Renal cortex interstitium (tissue), 11 donors: ENCODE measurements at regions not wholly inside any gene's neighbourhood (a gene's known extent, or its start where the extent isn't known, plus 50 kb on each side); places are given as distances from the start of the nearest gene placed in this dataset.
A peak's percentile ranks its signal among the peaks of the same experiment; 100 is the strongest.
"Not testable (repeated sequence)": the region's sequence is repeated elsewhere in the genome, so short reads cannot be mapped to it uniquely, and the experiment has no call there.

Experiments used
- DNase-seq, 11 donors: peaks; one replicate each; pipeline ENCODE4 v3.0.0-alpha.2; 2013; ENCODE audit warnings: low read depth in 9 of 11, low spot score in 4 of 11; ENCODE audit errors: extremely low read depth in 1 of 11

DNA sequence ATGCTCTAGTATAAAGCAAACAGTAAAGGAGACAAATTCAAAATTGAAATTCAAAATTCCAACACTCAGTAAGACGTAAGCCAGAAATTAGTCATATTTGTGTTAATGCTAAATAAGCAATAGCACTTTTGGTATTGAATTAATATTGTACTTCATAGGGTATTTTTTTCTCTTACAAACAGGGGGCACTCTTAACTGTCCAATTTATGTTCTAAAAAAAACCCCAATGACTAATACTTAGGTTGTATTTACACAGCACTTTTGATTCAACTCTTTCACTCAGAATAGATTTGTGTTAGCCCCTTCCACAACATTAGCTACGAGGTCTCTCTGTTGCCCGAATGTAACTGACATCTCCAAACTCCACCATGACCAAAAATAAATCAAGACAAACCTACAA is 284.9 kb upstream of the COBL start:
- DNase-seq = no peak

DNA sequence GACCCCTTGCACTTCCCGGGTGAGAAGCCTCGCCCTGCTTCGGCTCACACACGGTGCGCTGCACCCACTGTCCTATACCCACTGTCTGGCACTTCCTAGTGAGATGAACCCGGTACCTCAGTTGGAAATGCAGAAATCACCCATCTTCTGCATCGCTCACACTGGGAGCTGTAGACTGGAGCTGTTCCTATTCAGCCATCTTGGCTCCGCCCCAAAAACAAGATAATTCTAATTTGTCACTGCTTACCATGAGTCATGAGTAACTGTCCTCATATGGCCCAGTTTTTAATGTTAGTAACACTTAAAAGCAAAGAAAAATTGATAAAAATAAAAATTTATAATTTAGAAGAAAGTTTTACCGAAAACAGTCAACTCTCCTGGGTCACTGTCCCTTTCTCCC is 283.3 kb upstream of the COBL start:
- DNase-seq = not testable (repeated sequence)

DNA sequence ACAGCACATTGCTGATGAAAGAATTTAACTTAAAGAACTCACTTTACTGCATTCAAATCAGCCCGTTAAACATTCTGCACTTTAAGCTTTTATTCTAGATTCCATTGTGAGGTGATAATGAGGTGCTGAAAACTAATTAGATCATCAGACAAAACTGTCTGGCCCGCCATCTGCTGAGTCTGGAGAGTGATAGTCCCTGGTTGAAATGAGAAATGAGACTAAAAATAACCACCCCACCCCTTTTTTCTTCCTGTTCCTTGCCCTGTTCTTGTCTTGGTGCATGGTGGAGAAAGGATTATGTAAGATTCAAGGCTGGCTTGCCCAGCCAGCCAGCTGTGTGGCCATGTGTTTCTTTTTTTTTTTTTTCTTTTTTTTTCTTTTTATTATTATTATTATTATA is 277.0 kb upstream of the COBL start:
- no peak for DNase-seq

DNA sequence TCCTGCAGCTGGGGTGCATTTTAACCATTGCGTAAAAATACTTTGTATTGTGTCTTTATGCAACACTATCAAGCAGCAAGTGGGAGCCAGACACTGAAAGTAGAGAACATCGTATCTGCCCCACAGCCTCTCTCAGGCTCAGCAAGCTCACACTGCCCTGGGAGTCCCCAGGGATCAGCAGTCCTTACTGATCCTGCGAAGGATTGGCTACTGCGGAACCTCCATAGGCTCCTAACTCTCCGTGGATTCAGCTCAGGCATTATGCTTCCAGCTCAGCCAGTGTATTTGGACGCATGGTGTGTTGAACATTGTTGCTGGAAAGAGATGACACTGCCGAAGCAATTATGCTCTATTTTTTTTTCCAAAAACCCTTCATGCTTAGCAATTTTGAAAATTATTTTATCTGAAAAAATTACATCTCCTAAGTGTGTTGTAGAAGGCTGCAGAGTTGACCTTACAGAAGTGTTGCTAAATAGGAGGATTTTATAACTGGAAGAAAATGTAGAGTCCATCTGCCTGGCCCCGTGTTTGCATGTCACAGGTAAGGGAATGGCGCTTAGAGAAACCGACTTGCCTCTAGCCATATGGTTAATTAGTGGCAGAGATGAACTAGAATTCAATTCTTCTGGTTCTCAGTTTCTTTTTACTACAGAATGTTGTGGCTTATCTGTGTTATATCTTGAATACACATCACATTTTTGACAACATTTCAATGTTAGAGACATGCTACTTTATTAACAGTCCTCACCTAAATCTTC is 276.4 kb upstream of the COBL start:
- DNase-seq = no peak

DNA sequence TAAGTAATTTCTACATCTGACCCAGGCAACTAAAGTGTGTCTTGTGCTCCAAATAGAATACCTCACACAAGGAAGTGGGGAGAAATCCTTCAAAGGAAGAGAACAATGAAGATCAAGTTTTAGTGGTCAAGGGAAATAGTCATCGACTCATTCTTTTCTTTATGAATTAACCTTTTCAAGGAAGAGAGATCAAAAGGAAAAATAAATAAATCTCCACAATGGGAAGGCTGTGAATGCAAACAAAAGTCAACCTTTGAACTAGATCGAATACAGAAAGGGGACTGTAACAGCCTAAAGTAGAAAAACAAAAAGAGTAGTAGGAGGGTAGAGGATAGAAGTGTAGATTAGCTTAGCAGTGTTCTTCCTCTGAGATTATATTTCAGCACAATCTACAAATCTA is 274.6 kb upstream of the COBL start:
- no peak for DNase-seq

DNA sequence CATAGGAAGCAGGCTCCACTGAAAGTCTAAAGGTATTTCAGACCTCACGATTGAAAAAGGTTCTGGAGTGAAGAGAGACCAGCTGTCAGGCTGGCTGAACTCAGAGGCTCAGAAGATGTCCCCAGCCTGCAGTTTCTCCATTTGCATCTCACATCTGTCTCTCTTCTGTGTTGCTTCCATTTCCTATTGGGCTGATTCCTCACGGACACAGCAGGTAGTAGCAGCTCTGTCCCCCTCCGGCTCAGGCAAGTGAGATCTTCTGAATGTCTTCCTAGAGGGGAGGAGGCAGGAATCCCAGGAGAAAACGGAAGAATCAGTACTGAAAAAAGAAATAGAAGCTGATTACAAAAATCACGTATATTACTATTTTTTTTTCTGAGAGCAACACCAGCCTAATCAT is 274.1 kb upstream of the COBL start:
- no peak for DNase-seq

DNA sequence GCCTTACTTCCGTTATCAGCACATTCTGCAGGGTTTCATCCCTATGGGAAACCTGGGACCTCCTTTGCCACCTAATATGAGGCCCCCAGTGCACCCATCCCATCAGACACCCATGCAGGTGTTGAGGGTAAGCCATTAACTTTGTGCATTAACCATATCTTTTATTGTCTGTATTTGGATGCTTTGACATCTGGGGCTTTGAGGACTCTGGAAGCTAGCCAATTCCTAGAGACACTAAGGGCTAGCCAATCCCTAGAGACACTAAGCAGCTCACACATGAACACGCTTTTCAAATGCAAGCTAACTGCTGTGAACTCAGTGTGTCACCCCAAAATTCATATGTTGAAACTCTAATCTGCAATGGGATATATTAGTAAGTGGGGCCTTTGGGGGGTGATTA is 272.5 kb upstream of the COBL start:
- no peak for DNase-seq

DNA sequence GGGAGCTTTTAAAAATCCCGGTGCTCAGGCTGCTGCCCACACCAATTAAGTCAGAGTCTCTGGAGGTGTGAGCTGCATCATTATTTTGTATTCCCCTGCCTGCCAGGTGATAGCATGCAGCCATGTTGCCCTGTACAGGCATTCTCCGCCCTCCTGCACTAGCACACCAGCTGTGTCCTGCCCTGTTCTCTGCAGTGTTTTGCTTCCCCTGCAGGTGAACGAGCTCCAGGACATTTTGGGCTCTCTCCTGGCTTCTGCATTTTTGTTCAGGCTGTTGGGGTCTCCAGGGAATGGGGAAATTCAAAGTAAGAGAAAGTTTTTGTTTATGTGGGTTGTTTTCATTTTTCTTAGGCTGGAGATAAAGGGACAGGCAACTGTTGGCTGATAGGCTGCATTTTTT is 271.0 kb upstream of the COBL start:
- peak in 1 of 11 donors; percentile 12 for DNase-seq

DNA sequence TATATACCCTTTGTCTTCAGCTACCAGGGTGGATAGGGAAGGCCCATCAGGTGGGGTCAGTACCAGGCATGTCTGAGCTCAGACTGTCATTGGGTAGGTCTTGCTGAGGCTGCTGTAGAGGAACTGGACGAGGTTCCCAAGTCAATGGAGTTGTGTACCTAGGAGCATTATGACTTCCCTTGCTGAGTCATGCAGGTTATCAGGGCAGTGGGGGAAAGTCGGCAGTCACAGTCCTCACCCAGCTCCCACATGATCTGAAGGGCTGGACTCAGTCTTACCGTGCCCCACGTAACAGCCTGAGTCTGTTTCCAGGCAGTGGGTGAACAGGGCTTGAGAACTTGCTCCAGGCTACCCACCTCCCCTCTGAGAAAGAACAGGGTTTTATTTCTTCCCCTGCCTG is 260.8 kb upstream of the COBL start:
- no peak for DNase-seq

DNA sequence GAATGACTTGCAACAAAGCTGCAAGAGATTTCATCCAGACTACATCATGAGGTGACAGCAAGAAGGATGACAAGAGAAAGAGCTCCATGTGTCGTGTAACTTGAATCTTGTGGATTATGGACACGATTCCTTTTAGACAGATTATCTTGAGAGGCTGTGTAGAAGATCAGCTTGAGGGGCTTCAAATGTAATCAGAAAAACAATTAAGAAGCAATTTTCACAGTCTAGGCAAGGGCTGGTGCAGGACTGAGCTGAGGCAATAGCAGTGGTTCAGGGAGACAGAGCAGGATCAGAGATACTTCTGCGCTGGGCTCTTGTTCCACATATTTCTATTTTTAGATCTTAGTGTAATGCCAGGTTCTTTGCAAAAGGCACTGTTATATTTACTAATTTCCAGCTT is 253.0 kb upstream of the COBL start:
- DNase-seq = no peak

DNA sequence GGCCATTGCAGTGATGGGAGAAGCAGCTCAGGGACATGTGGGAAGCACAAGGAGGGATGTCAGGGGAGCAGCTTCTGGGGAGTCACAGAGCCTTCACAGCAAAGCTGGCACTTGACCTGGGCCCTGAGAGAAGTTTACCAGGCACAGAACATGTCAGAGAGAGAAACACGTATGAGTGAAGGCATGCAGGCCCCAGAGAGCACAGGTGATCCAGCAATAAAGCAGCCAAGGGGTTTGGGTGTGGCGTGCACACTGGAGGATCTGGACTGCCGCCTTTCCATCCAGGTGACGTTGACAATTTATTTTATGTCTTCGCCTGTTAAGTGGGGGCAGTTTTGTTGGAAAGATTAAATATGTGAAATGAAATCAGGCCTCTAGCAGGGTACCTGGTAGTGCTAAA is 252.6 kb upstream of the COBL start:
- no peak for DNase-seq

DNA sequence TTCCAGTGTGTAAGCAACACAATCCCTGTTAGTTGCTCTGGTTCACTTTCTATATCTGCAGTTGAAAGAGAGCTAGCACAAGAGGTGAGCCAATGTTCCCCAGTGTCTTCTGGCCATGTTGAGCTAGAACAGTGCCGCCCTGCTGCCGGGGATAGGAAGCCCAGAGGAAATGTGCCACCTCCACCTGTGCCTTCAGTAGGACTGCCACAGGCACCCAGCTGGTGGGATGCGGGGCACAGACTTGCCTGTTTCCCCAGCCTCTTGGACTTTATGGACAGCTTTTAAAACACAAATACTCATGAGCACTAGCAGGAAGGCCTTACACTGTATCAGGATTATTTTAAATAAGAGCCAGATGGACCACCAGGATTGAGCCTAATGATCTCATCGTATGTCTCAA is 234.5 kb upstream of the COBL start:
- DNase-seq = no peak

DNA sequence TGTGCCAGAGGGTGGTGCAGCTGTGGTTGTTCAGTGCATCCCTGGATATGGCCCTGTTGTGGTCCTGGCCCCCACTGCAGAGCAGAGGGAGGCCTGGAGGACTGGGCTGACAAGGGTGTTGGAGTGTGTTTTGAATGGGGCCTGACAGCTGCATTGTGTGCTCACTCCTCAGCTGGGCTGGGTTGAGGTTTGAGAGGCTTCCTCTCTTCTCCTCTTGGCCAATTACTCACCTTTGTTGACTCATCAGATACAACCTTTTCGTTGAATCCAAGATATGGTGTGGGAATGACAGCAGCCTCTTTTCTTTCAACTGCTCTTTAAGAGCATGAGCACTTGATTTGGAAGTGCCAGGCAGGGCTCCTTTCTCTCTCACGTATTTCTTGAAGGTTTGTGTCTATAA is 228.5 kb upstream of the COBL start:
- no peak for DNase-seq

DNA sequence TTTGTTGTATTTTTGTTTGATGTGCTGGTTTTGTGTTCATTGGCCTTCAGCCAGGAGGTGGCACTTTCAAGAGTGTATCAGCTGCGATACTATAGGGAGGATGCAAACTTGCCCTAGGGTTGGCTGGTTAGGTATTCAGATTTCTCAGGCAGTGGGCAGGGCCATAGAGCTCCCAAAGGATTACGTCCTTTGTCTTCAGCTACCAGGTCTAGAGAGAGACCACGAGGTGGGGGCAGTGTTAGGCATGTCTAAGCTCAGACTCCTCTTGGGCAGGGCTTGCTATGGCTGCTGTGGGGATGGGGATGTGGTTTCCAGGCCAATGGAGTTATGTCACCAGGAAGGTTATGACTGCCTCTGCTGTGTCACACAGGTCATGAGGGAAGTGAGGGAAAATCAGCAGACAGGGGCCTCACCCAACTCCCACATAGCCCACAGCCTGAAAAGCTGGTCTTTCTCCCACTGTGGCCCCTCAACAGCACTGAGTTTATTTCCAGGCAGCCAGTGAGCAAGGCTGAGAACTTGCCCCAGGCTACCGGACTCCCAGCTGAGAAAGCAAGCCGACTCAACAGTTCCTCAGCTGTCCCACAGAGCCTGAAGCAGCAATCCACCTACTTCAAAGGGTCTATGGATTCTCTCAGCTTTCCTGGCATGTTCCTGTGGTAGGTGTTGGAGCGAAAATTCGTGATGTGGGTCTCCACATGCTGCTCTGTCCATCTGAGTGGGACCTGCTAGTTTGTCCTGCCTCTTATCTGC is 227.4 kb upstream of the COBL start:
- DNase-seq = no peak

DNA sequence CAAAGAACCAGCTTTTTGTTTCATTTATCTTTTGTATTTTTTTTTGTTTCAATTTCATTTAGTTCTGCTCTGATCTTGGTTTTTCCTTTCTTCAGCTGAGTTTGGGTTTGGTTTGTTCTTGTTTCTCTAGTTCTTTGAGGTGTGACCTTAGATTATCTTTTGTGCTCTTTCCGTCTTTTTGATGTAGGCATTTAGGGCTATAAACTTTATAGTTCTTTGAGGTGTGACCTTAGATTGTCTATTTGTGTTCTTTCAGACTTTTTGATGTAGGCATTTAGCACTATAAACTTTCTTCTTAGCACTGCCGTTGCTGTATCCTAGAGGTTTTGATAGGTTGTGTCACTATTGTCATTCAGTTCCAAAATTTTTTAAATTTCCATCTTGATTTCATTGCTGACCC is 224.3 kb upstream of the COBL start:
- not testable (repeated sequence) for DNase-seq

DNA sequence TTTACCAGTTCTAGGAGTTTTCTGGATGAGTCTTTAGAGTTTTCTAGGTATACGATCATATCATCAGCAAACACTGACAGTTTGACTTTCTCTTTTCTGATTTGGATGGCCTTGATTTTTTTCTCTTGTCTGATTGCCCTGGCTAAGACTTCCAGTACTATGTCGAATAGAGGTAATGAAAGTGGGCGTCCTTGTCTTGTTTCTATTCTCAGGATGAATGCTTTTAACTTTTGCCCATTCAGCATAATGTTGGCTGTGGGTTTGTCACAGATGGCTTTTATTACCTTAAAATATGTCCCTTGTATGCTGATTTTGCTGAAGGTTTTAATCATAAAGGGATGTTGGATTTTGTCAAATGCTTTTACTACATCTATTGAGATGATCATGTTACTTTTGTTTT is 223.2 kb upstream of the COBL start:
- no peak for DNase-seq

DNA sequence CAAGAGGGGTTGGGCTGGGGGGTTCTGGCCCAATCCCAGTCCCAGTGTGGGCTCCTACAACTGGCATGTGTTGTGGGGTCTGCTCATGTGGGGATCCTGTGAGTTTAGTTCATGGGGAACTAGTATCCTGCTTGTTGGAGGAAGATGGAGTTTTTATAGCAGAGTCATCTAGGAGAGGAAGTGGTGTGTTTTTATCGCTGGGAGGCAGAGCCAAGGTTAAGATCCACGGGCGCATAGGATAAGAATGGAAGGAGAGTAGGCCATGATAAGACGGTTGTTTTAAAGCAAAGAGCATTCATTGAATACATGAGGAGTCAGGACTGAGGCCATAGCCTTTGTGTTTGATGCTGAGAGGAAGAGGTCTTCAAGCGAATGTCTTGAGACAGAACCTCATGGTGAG is 211.6 kb upstream of the COBL start:
- DNase-seq = no peak

DNA sequence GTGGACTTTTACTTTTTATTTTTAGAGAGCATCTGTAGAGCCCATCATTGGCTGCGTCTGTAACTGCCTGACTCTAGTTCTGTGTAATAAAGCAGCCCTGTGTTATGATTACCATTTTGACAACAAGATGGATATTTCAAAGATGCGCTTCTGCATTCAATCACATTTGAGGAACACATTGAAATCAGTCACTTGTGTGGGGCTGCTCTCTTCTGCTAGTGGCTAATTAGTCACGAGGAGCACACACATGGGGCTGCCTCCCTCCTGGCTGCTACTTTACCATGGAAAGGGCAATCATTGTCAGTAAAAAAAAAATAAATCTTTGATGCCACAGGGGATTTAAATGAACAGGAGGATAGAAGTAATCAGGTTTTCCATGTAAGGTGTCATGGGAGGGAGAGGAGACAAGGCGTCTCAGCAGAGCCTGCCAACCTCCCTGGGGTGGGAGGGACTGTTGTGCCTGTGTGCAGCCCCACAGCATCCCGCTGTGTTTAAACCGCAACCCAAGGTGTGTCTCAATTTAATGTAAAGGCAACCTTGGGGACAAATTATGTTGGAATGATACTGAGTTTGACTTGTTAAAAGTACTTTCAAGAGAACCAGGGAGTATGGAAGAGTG is 205.2 kb upstream of the COBL start:
- no peak for DNase-seq

DNA sequence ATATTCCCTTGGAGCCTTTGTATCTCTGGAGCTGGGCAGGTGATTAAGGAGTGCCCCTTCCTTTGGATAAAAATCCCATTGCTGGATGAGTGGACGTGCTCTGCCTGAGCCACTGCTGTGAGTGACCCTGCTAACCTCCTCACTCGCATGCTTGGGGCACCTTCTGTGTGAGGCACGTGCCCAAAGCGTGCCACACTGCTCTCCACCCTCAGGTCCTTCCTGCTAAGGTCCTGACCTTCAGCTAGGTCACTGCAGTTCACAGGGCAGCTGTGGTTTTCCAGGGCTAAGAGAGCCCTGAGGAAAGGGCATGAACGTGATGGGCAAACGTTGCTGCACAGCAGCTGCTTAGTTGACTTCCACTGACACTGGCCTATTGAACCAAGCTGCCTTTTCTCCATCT is 204.4 kb upstream of the COBL start:
- DNase-seq = no peak

DNA sequence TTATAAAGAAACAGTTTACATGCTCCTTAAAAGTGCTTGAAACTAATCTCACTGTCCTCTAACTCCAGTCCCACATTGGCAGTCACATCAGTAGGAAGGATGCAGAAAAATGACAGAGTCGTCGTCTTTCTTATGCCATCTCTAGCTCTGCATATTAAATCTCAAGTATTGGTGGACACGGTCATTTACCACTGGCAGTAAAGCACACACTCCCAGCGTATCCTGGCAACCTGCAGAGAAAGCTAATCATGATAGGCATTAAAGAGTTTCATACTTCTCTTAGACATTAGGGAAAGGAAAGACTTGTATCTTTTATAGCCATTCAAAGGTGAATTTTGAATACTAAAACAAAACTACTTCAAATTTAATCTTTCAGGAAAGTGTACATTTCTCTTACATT is 202.0 kb upstream of the COBL start:
- DNase-seq = no peak

DNA sequence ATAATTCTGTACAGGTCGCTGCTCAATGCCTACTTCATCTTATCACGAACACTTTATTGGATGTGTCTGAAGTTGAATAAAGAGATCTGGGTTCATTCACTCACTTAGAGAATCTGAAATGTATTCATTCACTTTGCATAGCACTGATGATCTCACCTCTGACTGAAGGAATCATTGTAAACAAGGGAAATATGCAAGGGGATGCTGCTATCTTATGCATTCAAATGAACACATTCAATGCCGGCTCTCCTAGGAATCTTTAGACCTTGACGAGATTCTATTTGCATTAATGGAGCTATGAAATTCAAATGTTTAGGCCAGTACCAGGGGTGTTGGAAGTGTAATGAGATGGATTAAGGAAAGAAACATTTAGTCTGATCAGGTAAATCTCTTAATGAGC is 200.6 kb upstream of the COBL start:
- DNase-seq = no peak
